SK-N-DZ (cell line): ENCODE measurements at regions not wholly inside any gene's neighbourhood (a gene's known extent, or its start where the extent isn't known, plus 50 kb on each side); places are given as distances from the start of the nearest gene placed in this dataset.

ENCODE experiments used
- DNase-seq: peaks from one replicate; pipeline ENCODE4 v3.0.0-alpha.2; 2015; ENCODE audit warnings: low spot score

DNA sequence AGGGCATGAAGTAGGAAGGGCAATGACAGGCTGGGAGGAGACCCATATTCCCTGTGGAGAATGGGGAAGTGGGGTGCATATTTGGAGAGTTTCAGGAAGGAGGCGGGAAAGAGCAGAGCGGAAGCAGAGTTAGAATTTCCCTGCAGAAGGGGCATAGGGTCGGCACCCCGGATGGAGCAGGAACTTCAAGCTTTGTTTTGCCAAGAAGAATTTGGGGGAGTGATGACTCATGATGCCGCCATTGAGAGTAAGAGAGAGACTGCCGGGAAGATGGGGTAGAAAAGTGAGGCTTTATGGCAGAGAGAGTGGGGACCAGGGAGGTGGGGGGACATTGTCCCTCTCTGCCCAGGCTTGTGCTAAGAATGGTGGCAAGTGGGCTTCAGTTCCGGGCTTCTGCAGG, 50.3 kb upstream of the EPB41L1 start:
- no peak for DNase-seq
